SIG-M5 treated with dmso at 0.1 percent for 504 hours (cell line): ENCODE measurements at regions not wholly inside any gene's neighbourhood (a gene's known extent, or its start where the extent isn't known, plus 50 kb on each side); places are given as distances from the start of the nearest gene placed in this dataset.
A peak's percentile ranks its signal among the peaks of the same experiment; 100 is the strongest.

Experiments
- DNase-seq: peaks from one replicate; lab custom pipeline; 2025; ENCODE audit not compliant: unreplicated experiment; lab: John Stamatoyannopoulos, UW

GRCh38 chr6:71049198-71049770 is 92.4 kb upstream of the B3GAT2 start:
- DNase-seq, result no peak

GRCh38 chr6:71053475-71053874 is 96.6 kb upstream of the B3GAT2 start:
- DNase-seq, result no peak

GRCh38 chr6:71056656-71057055 is 99.8 kb upstream of the B3GAT2 start:
- no peak for DNase-seq

GRCh38 chr6:71066153-71066552 is 109.3 kb upstream of the B3GAT2 start:
- no peak for DNase-seq

DNA sequence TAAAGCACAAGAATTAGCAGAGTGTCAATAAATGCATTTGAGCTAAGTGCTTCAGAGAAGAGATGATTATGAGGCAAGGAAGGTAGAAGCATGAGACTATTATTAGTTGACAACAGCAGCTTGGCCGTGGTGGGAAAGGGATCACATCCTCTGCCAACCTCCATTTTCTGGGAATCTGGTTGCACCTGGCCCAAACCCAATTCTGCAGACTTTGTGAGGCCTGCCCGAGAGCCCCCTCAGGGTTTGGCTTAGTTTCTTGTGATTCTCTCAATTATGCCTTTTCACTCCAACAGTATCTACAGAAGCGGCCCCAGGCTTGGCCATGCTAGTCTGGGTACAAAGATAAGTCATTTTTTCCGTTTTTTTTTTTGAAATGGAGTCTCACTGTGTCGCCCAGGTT is 111.0 kb upstream of the B3GAT2 start:
- DNase-seq, result no peak

GRCh38 chr6:71072508-71072907 is 115.6 kb upstream of the B3GAT2 start:
- no peak for DNase-seq

- DNase-seq, result no peak
These were observed 120.8 kb upstream of the B3GAT2 start for GRCh38 chr6:71077655-71078054.

GRCh38 chr6:71079677-71080076 is 122.8 kb upstream of the B3GAT2 start:
- DNase-seq, result no peak

GRCh38 chr6:71080133-71080532 is 123.3 kb upstream of the B3GAT2 start:
- DNase-seq, result no peak

- no peak for DNase-seq
These were observed 124.0 kb upstream of the B3GAT2 start for GRCh38 chr6:71080826-71081225.

DNA sequence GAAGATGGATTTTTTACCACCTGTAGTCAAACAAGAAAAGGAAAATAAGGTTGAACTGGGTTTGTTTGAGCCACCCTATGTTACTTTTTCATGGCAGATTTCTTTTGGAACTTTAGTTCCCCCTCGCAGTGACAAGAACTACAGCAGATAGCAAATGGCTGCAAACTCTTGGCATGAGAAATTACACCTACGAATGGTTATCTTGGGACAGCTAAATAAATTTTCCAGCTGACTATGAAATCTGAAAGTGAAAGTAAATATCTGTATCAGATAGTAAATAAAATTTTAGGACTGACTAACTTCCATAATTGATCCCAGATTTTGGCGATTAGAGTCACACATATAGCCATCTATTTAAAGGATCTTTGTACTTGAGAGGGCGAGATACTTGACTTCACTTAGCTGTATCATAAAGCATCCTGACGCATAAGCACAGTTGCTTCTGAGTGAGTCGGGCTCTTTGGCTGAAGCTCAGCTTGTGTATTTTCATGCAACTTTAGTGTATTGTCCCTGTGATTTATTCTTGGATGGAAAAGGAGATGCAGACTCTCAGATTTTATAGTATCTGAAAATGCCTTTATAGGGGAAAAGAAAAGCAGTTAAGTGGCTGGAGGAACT is 125.3 kb upstream of the B3GAT2 start:
- no peak for DNase-seq

GRCh38 chr6:71083308-71083820 is 126.5 kb upstream of the B3GAT2 start:
- no peak for DNase-seq

- no peak for DNase-seq
These were observed 131.3 kb upstream of the B3GAT2 start for GRCh38 chr6:71088166-71088565.

DNA sequence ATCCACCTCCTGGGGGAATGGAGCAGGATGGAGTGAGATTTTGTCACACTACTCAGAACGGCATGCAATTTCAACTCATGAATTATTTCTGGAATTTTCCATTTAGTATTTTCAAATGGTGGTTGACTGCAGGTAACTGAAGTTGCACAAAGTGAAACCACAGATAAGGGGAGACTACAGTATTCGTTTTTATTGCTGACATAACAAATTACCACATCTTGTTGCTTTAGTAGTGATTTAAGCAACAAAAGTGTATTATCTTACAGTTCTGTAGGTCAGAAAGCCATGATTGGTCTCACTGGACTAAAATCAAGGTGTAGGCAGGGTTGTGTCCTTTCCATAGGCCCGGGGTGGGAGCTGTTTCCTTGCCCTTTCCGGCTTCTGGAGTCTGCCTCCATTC is 133.4 kb upstream of the B3GAT2 start:
- no peak for DNase-seq

DNA sequence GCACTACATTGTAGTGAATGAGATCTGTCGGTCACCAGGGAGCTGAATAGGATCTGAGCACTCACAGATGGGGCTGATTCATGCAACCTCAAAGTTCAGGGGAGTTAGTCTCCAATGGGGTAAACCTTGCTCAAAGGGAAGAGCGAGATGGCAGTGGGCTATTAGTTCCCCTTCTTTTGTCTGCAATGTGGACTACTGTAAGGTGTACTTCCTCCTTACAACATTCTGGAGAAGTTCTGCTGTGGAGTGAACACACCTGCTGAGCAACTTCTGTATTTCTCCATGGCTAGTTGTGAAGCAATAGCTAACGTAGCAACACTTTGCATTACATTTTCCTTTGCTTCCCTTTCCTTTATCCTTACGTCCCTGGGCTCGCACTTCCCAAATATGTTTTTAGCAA is 134.3 kb upstream of the B3GAT2 start:
- peak; percentile 0 for DNase-seq

GRCh38 chr6:71091956-71092355 is 135.1 kb upstream of the B3GAT2 start:
- no peak for DNase-seq

DNA sequence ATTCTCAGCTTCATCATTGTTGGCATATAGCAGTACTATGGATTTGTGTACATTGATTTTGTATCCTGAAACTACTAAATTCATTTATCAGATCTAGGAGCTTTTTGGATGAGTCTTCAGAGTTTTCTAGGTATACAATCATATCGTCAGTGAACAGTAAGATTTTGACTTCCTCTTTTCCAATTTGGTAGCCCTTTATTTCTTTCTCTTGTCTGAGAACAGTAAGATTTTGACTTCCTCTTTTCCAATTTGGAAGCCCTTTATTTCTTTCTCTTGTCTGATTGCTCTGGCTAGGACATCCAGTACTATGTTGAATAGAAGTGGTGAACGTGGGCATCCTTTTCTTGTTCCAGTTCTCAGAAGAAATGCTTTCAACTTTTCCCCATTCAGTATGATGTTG is 140.4 kb upstream of the B3GAT2 start:
- DNase-seq, result peak; percentile 24

- DNase-seq, result no peak
These were observed 142.8 kb upstream of the B3GAT2 start for GRCh38 chr6:71099649-71100048.

- DNase-seq, result no peak
These were observed 146.3 kb upstream of the B3GAT2 start for GRCh38 chr6:71103130-71103529.

DNA sequence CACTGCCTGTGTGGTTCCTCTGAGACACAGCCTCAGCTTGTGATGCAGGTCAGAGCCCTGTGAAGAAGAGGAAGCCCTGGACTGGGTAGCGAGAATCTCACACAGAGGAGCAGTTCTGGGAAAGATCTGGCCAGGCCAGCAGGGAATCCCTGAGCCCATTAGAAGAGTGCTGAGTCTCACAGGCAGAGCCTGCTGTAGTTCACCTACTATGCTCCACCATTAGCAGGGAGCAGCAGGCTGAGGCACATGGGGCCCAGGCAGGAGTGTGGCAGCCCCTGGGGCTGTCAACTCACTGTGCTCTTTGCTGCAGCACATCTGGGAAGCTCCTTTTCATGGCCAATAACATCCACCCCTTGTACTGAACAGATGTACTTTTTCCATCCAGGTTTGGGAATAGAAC is 146.8 kb upstream of the B3GAT2 start:
- no peak for DNase-seq

DNA sequence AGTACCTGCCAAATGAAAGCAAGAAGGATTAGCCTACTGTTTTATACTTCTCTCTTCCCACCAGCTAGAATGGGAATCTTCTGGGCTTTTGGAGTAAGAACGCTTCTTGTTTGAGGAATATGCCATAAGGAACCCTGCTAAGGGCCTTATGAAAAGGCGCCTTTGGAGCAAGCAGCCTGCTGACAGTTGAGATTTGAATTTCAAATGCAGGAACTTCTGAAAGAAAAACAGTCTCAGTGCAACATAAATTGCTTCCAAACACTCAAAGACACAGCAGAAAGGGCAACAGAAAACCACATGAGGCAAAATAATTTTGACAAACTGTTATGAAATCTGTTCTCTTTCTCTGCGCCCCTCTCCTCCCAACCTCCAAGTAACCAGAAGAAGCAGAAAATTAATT is 149.4 kb upstream of the B3GAT2 start:
- no peak for DNase-seq

DNA sequence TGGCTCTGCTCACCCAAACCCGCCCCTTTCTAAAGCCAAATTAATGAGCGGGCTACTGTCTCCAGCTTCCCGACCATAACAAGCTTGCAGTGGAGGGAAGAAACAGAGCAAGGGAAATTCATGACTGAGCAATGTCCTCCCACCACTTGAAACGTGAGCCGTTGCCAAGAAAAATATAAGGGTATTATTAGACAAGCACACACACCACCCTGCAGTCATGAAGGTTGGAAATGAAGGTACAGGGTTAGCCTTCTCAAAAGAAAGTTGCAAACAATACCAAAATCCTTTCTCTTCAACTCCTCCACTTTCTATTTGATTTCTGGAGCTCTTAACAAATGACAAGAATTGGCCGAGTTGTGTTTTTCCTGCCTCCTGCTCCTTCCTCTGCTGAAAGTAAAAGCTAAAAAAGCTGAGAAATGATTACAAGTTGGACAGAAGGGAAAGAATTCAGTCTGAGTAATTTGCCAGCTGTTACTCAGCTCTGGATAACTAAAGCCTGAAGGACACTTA is 151.1 kb upstream of the B3GAT2 start:
- no peak for DNase-seq

DNA sequence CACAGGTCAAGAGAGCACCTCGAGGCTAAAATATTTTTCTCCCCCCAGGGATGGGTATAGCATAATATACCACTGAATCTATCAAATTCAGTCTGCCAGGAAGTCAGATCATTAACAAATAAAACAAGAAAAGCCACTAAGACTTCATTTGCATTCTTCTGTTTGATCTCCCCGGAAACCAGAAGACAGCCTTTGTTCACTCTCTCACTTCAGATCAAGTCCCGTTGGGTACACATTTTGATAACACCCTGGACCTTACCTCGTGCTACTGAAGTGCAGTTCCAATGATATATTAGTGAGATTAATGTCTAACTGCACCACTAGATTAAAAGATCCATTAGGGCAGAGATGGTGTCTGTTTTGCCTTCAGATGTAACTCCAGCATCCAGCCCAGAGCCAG is 157.7 kb upstream of the B3GAT2 start:
- DNase-seq, result no peak
